Suprapubic skin (tissue), 4 donors: ENCODE measurements at regions not wholly inside any gene's neighbourhood (a gene's known extent, or its start where the extent isn't known, plus 50 kb on each side); places are given as distances from the start of the nearest gene placed in this dataset.

Experiments
- DNase-seq, 2 donors: peaks; one replicate each; pipeline ENCODE4 v3.0.0-alpha.2; 2019; ENCODE audit warnings: low spot score in 2 of 2
- H3K27ac ChIP-seq: fragments of 200-600 bp; sonication (generic); one replicate; pipeline ENCODE4 v1.5.1; 2019
- H3K27me3 ChIP-seq: fragments of 200-600 bp; sonication (generic); one replicate; pipeline ENCODE4 v1.5.1; 2019
- H3K36me3 ChIP-seq: fragments of 200-600 bp; sonication (generic); one replicate; pipeline ENCODE4 v1.5.1; 2019
- H3K4me1 ChIP-seq: fragments of 200-600 bp; sonication (generic); one replicate; pipeline ENCODE4 v1.5.1; 2019
- H3K4me3 ChIP-seq: fragments of 200-600 bp; sonication (generic); one replicate; pipeline ENCODE4 v1.5.1; 2019; ENCODE audit warnings: mild to moderate bottlenecking
- H3K9me3 ChIP-seq: fragments of 200-600 bp; sonication (generic); one replicate; pipeline ENCODE4 v1.5.1; 2019
- CTCF ChIP-seq, 2 donors: fragments of 200-600 bp in 1 of 2; fragments of 450-650 bp in 1 of 2; sonication (generic) in 1 of 2; IDR thresholded peaks; one replicate each; pipeline ENCODE4 v1.5.1; 2016 to 2019; ENCODE audit warnings: antibody characterized with exemption in 2 of 2, mild to moderate bottlenecking in 1 of 2, moderate library complexity in 1 of 2
- EP300 ChIP-seq: sonication (generic); formaldehyde crosslinking; IDR thresholded peaks from one replicate; pipeline ENCODE4 v1.6.1; 2017; ENCODE audit warnings: antibody characterized with exemption
- POLR2A ChIP-seq, 2 donors: fragments of 450-650 bp; IDR thresholded peaks; one replicate each; pipeline ENCODE4 v1.6.1; 2017; ENCODE audit warnings: antibody characterized with exemption in 2 of 2, mild to moderate bottlenecking in 2 of 2, moderate library complexity in 2 of 2
- POLR2AphosphoS5 ChIP-seq, 3 donors: sonication (generic); formaldehyde crosslinking; IDR thresholded peaks; one replicate each; pipeline ENCODE4 v1.6.1; 2017; ENCODE audit warnings: antibody characterized with exemption in 3 of 3
- WGBS: methylation state at CpG from one replicate; pipeline ENCODE4 v1.1.5; 2018; 5-methylcytosine and 5-hydroxymethylcytosine counted together

- DNase-seq = no peak
- 34% methylated on average over 2 of the region's 2 CpGs for WGBS
- Histone ChIP-seq H3K36me3 (no peaks in the 10 kb centered on the region), H3K27me3 (no peaks in the 10 kb centered on the region), H3K4me3 (no peak overlapping the region), H3K27ac (no peak overlapping the region), H3K4me1 (no peaks in the 10 kb centered on the region), H3K9me3 (no peaks in the 10 kb centered on the region)
- no peak for TF ChIP-seq CTCF (IDR thresholded peaks at IDR 0.05)
- no peak for TF ChIP-seq POLR2A (IDR thresholded peaks at IDR 0.05)
- no peak for TF ChIP-seq POLR2AphosphoS5 (IDR thresholded peaks at IDR 0.05)
- no peak for TF ChIP-seq EP300
Observed at GRCh38 chr18:27899893-27900292, 277.0 kb downstream of the CDH2 start.

GRCh38 chr18:27894746-27895145 is 282.2 kb downstream of the CDH2 start:
- no peak for DNase-seq
- H3K4me3 ChIP-seq = no peak overlapping the region
- no peak overlapping the region for H3K27ac ChIP-seq
- no peaks in the 10 kb centered on the region for H3K27me3 ChIP-seq
- H3K4me1 ChIP-seq = no peaks in the 10 kb centered on the region
- no peaks in the 10 kb centered on the region for H3K9me3 ChIP-seq
- 69% methylated on average over 3 of the region's 3 CpGs for WGBS
- TF ChIP-seq EP300 (no peak), POLR2A (IDR thresholded peaks at IDR 0.05) (no peak), CTCF (IDR thresholded peaks at IDR 0.05) (no peak), POLR2AphosphoS5 (IDR thresholded peaks at IDR 0.05) (no peak)
- no peaks in the 10 kb centered on the region for H3K36me3 ChIP-seq

GRCh38 chr18:27887711-27888495 is 289.0 kb downstream of the CDH2 start:
- 43% methylated on average over 2 of the region's 2 CpGs for WGBS
- no peak for DNase-seq

GRCh38 chr18:27887287-27887686 is 289.6 kb downstream of the CDH2 start:
- 93% methylated on average over 1 of the region's 1 CpG for WGBS
- H3K4me3 ChIP-seq = no peak overlapping the region
- no peak overlapping the region for H3K27ac ChIP-seq
- no peak for DNase-seq
- no peaks in the 10 kb centered on the region for H3K4me1 ChIP-seq
- H3K9me3 ChIP-seq = no peaks in the 10 kb centered on the region
- H3K27me3 ChIP-seq = no peaks in the 10 kb centered on the region
- no peaks in the 10 kb centered on the region for H3K36me3 ChIP-seq
- TF ChIP-seq EP300 = no peak
- TF ChIP-seq CTCF (IDR thresholded peaks at IDR 0.05) = no peak
- no peak for TF ChIP-seq POLR2AphosphoS5 (IDR thresholded peaks at IDR 0.05)
- no peak for TF ChIP-seq POLR2A (IDR thresholded peaks at IDR 0.05)

More at GRCh38 chr18:27887711-27888495, 289.0 kb downstream of the CDH2 start:
- TF ChIP-seq CTCF (IDR thresholded peaks at IDR 0.05) (no peak), POLR2A (IDR thresholded peaks at IDR 0.05) (no peak), POLR2AphosphoS5 (IDR thresholded peaks at IDR 0.05) (no peak), EP300 (no peak)
- Histone ChIP-seq H3K4me3 (no peak overlapping the region), H3K27me3 (no peaks in the 10 kb centered on the region), H3K27ac (no peak overlapping the region), H3K4me1 (no peaks in the 10 kb centered on the region), H3K36me3 (no peaks in the 10 kb centered on the region), H3K9me3 (no peaks in the 10 kb centered on the region)

GRCh38 chr18:27879540-27879939 is 297.4 kb downstream of the CDH2 start:
- no peak overlapping the region for H3K27ac ChIP-seq
- no peaks in the 10 kb centered on the region for H3K9me3 ChIP-seq
- DNase-seq = no peak
- WGBS = 65% methylated on average over 1 of the region's 1 CpG
- TF ChIP-seq POLR2A (IDR thresholded peaks at IDR 0.05) = no peak
- no peak for TF ChIP-seq POLR2AphosphoS5 (IDR thresholded peaks at IDR 0.05)
- no peak for TF ChIP-seq EP300
- TF ChIP-seq CTCF (IDR thresholded peaks at IDR 0.05) = no peak
- H3K4me3 ChIP-seq = no peak overlapping the region
- H3K27me3 ChIP-seq = no peaks in the 10 kb centered on the region
- H3K4me1 ChIP-seq = no peaks in the 10 kb centered on the region
- H3K36me3 ChIP-seq = no peaks in the 10 kb centered on the region
